ENCODE measurements at regions not wholly inside any gene's neighbourhood (a gene's known extent, or its start where the extent isn't known, plus 50 kb on each side); places are given as distances from the start of the nearest gene placed in this dataset.
"Not testable (repeated sequence)": the region's sequence is repeated elsewhere in the genome, so short reads cannot be mapped to it uniquely, and the experiment has no call there.

DNA sequence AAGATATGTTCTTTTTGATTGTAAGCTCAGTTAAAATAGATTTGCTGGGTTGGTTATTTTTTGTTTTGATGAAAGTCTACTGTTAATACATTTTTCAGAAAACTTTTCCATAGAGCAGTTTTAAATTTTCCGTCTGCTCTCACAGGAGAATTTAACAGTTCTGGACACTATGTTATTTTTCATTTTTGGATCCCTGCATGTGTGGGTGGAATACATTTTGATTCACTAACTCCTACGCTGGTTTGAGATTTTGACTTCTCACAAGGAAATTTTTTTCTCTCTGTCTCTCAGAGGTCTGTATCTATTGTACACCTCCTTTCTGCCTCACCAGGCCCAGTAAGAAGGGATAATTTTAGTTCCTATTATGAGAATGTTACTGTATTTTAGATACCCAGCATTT, 502.4 kb downstream of the CDH10 start:
- TF ChIP-seq, protein P1, sequence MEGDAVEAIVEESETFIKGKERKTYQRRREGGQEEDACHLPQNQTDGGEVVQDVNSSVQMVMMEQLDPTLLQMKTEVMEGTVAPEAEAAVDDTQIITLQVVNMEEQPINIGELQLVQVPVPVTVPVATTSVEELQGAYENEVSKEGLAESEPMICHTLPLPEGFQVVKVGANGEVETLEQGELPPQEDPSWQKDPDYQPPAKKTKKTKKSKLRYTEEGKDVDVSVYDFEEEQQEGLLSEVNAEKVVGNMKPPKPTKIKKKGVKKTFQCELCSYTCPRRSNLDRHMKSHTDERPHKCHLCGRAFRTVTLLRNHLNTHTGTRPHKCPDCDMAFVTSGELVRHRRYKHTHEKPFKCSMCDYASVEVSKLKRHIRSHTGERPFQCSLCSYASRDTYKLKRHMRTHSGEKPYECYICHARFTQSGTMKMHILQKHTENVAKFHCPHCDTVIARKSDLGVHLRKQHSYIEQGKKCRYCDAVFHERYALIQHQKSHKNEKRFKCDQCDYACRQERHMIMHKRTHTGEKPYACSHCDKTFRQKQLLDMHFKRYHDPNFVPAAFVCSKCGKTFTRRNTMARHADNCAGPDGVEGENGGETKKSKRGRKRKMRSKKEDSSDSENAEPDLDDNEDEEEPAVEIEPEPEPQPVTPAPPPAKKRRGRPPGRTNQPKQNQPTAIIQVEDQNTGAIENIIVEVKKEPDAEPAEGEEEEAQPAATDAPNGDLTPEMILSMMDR (IDR thresholded peaks at IDR 0.05; ENCODE audit: low read depth, low read length), result no peak
- DNase-seq (ENCODE audit: extremely low read depth, low read depth), result no peak

DNA sequence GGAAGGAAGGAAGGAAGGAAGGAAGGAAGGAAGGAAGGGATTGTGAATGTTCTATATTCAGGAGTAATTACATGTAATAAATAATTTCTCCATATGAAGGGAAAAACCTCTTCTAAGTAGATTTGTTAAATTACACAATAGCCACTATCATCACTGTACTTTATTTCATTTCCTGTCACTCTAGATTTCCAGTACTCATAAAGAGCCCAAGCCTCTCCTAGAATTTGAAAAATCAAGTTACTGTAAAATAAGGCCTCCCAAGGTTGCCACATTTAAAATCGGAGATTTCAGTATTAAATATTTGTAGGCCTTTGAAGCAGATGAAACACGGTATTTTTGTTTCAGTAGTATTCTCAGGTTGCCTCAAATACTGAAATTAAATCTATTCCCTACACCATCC, 499.0 kb downstream of the CDH10 start:
- no peak for DNase-seq (ENCODE audit: extremely low read depth, low read depth)
- TF ChIP-seq, protein P1 (IDR thresholded peaks at IDR 0.05; ENCODE audit: low read depth, low read length), result no peak

DNA sequence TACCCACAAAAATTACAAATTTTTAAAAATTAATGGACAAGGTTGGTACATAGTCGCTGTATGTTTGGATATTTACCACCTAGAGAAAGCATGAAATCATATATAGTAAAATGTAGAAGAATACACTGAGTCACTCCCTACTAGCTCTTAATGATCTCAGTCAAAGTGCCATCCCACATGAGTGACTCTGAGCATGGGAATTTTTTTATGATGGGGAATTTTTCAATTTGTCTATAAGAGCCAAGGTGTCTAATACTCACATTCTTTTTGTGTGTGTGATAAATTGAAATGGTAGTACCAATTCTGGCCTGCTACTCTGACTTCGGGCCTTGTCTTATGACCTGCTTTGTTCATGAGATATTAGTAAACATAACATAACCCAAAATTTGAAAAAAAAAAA, 483.2 kb downstream of the CDH10 start:
- no peak for DNase-seq (ENCODE audit: extremely low read depth, low read depth)
- TF ChIP-seq, protein P1 (IDR thresholded peaks at IDR 0.05; ENCODE audit: low read depth, low read length), result no peak

DNA sequence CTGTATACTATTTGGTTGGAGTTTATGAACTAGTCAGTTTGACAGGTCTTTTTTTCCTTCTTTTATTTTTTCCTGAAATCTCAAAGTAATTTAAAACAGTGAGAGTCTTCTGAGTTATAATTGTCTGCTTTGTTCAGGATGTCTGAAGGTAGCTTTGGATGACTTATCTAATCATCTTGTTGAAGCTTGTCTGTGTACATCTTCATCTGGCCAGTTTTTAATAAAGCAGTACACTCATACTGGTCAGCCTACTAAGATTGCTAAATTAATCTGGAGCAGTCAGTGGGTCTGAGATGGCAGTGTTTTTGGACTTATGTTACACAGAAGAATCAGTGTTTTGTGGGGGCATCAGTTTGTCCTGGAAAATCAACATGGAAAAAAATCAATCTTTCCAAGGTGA, 482.4 kb downstream of the CDH10 start:
- TF ChIP-seq, protein P1 (IDR thresholded peaks at IDR 0.05; ENCODE audit: low read depth, low read length), result no peak
- DNase-seq (ENCODE audit: extremely low read depth, low read depth), result no peak

DNA sequence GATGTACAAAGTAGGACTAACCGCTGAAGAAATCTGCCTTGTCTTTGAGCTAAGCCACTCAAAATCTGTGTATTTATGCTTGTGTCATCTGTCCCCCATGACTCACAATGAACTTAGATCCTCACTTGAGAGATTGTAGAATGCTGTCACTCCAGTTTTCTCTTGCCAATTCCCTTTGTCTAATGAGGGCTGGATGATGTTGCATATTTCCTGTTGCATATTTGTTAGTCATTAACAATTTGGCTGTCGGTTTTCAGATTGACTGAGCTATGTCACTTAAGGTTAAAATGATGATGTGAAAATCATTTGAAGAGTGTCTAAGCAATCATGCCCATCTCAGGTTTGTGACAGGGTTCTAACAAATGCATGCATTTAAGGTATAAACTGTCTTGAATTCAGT, 481.7 kb downstream of the CDH10 start:
- TF ChIP-seq, protein P1 (IDR thresholded peaks at IDR 0.05; ENCODE audit: low read depth, low read length), result no peak
- no peak for DNase-seq (ENCODE audit: extremely low read depth, low read depth)

DNA sequence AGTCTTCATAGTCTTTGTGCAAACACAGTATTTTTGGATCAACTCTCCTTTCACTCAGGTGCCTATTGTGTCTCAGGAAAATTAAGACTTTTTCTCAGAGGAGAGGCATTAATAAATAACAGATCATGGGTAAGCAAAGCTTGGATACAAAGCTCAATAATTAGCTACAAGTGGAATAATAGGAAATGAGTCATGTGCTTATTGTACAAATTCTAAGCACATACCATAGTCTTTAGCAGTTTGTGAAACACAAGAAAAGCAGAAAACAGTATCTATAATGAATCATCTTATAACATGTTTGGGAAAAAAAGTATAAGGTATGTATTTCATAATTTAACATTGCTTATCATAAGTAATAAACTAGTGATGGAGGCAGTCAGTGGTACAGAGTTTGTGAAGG, 477.0 kb downstream of the CDH10 start:
- TF ChIP-seq, protein P1 (IDR thresholded peaks at IDR 0.05; ENCODE audit: low read depth, low read length), result no peak
- DNase-seq (ENCODE audit: extremely low read depth, low read depth), result no peak

DNA sequence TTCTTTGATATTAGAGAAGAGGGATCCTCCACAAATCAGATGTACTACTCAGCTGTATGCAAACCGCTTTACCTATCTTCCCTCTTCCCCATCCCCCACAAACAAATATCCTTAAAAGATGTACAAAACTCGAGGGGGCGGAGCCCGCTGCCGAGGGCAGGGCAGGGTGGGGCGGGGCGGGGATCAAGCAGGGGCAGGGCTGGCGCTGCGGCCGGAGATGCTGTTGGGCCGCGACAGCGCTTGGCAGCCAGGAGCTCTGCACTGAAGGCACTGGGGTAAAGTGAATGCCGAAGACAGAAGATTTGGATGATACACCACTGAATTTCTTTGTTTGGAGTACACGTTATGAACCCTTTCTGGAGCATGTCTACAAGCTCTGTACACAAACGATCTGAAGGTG, 474.8 kb downstream of the CDH10 start:
- TF ChIP-seq, protein P1 (IDR thresholded peaks at IDR 0.05; ENCODE audit: low read depth, low read length), result no peak
- DNase-seq (ENCODE audit: extremely low read depth, low read depth), result no peak

DNA sequence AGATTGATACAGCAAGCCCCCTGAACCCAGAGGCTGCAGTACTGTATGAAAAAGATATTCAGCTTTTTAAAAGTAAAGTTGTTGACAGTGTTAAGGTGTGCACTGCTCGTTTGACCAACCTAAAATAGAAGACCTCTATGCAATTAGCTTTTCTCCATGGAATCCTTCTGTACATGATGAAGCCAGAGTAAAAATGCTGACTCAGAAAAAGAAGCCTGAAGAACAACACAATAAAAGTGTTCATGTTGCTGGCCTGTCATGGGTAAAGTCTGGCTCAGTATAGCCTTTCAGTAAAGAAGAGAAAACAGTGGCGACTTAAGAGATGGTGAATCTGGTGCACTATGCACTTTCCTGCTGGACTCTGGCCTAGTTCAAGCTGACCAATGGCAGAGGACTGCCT, 473.8 kb downstream of the CDH10 start:
- DNase-seq (ENCODE audit: extremely low read depth, low read depth), result not testable (repeated sequence)

All from AG09319 (cell line).